HG03066 (cell line): ENCODE measurements at regions not wholly inside any gene's neighbourhood (a gene's known extent, or its start where the extent isn't known, plus 50 kb on each side); places are given as distances from the start of the nearest gene placed in this dataset.
"Not testable (repeated sequence)": the region's sequence is repeated elsewhere in the genome, so short reads cannot be mapped to it uniquely, and the experiment has no call there.

Source experiments
- ATAC-seq: cut with Tn5 transposase; IDR thresholded peaks from one replicate; pipeline ENCODE4 v1.9.1; 2021; ENCODE audit warnings: low read depth; ENCODE audit not compliant: unreplicated experiment

- ATAC-seq = no peak
These were observed 108.6 kb upstream of the GOT2 start for GRCh38 chr16:58842746-58843145.

GRCh38 chr16:58842156-58842555 lies 108.0 kb upstream of the GOT2 start:
- ATAC-seq = no peak

- ATAC-seq = no peak
These were observed 103.8 kb upstream of the GOT2 start for GRCh38 chr16:58837950-58838349.

- ATAC-seq = no peak
These were observed 102.3 kb upstream of the GOT2 start for GRCh38 chr16:58836427-58836826.

- ATAC-seq = no peak
These were observed 98.3 kb upstream of the GOT2 start for GRCh38 chr16:58832386-58832895.

- no peak for ATAC-seq
These were observed 97.3 kb upstream of the GOT2 start for GRCh38 chr16:58831386-58831785.

GRCh38 chr16:58828901-58829545 lies 94.9 kb upstream of the GOT2 start:
- no peak for ATAC-seq

GRCh38 chr16:58824201-58824600 lies 90.1 kb upstream of the GOT2 start:
- ATAC-seq = no peak

GRCh38 chr16:58821886-58822285 lies 87.8 kb upstream of the GOT2 start:
- no peak for ATAC-seq

GRCh38 chr16:58820411-58820810 lies 86.3 kb upstream of the GOT2 start:
- no peak for ATAC-seq

- ATAC-seq = no peak
These were observed 81.2 kb upstream of the GOT2 start for GRCh38 chr16:58815181-58815888.

GRCh38 chr16:58814348-58814801 lies 80.3 kb upstream of the GOT2 start:
- no peak for ATAC-seq

GRCh38 chr16:58809213-58809612 lies 75.1 kb upstream of the GOT2 start:
- no peak for ATAC-seq

GRCh38 chr16:58807276-58807675 lies 73.2 kb upstream of the GOT2 start:
- no peak for ATAC-seq

- no peak for ATAC-seq
These were observed 67.7 kb upstream of the GOT2 start for GRCh38 chr16:58801838-58802237.

- ATAC-seq = no peak
These were observed 63.2 kb upstream of the GOT2 start for GRCh38 chr16:58797137-58797801.

GRCh38 chr16:58793366-58793765 lies 59.2 kb upstream of the GOT2 start:
- no peak for ATAC-seq

GRCh38 chr16:58792188-58792587 lies 58.1 kb upstream of the GOT2 start:
- no peak for ATAC-seq

GRCh38 chr16:58790816-58791557 lies 56.9 kb upstream of the GOT2 start:
- ATAC-seq = not testable (repeated sequence)

GRCh38 chr16:58789351-58789750 lies 55.2 kb upstream of the GOT2 start:
- ATAC-seq = no peak
